Stimulated activated CD8-positive, alpha-beta memory T cell treated with anti-CD3 and anti-CD28 coated beads, Interleukin-12 subunit alpha, Interleukin-12 subunit beta, amount 100 ng/mL, for 24 hours (primary cell): ENCODE measurements at regions not wholly inside any gene's neighbourhood (a gene's known extent, or its start where the extent isn't known, plus 50 kb on each side); places are given as distances from the start of the nearest gene placed in this dataset.
"Not testable (repeated sequence)": the region's sequence is repeated elsewhere in the genome, so short reads cannot be mapped to it uniquely, and the experiment has no call there.

ENCODE experiments used
- DNase-seq: peaks from one replicate; pipeline ENCODE4 v3.0.0-alpha.2; 2020; ENCODE audit errors: extremely low read depth

DNA sequence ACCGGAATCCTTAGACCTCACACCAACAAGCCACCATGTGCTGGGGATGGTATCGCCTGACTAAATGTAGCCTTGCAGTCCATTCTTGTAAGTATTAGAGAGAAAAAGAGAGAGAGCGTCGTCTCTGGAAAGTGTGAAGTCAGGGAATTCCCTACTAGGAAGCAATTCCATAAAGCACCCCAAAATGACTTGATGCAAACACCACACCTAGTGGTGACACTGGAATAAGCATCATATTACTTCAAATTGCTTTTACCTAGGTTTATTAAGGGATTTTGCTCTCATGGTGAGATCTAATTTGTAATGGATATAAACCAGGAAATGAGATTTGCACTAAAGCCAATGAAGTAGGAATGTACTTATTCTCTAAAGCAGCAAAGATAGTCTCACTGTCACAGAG is 111.4 kb upstream of the METTL9 start:
- not testable (repeated sequence) for DNase-seq

GRCh38 chr16:21499046-21499445 is 100.3 kb upstream of the METTL9 start:
- DNase-seq: not testable (repeated sequence)

GRCh38 chr16:21501223-21501868 is 98.0 kb upstream of the METTL9 start:
- not testable (repeated sequence) for DNase-seq

- peak; percentile 79 for DNase-seq
These were observed 97.3 kb upstream of the METTL9 start for GRCh38 chr16:21501869-21502667.

- not testable (repeated sequence) for DNase-seq
These were observed 95.8 kb upstream of the METTL9 start for GRCh38 chr16:21503574-21503920.

GRCh38 chr16:21503941-21504832 is 95.2 kb upstream of the METTL9 start:
- not testable (repeated sequence) for DNase-seq

DNA sequence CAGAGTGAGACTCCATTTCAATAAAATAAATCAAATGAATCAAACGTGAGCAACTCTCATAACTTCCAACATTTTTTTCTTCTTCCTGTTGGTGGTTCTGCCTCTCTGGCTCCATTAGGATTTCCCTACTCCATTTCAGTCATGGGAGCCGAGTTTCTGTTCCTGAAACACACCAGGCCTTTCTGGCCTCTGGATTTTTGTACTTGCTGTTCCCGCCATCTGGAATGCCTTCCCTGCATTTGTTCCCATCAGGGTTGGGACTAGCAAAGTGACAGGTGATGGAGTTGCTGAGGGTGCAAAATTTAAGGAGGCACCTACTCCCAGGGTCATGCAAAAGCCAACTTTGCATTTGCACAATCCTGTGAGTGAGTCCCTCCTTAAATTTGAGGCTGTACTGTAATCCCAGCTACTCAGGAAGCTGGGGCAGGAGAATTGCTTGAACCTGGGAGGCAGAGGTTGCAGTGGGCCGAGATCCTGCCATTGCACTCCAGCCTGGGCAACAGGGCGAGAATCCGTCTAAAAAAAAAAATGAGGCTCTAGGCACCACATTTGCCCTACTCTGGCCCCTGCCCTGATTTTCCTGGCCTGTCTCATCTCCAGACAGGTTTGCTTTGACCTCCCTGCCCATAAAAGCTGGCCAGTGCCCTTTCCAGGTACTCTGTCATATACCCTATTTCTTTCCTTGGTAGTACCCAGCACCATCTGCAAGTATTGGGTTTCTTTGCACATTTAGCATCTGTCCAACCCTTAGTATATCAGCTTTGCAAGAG is 93.4 kb upstream of the METTL9 start:
- DNase-seq: not testable (repeated sequence)

DNA sequence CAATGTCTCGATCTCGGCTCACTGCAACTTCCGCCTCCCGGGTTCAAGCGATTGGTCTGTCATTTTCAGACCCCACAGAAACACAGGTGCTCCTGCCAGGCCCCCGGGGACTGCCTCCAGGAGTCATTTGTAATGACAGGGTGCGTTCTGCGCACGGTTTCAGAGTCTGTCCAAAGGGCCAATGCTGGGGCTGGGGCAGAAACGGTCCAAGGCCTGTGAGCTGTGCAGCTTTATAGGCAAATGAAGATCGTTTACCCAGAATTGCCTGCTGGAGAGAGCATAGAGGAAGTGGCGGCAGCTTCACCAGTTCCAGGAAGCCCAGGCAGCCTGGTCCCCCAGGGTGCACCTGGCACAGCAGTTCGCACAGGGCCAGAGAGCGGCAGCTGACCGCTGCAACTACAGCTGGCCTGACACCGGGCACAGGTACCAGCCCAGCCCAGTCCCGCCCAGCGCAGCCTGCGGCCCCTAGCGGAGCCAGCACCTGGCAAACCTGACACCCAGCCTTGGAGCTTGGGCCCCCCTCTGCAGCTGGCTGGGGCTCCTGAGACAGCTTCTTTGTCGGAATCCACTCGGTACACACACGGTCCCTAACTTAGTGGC is 92.4 kb upstream of the METTL9 start:
- DNase-seq: not testable (repeated sequence)

DNA sequence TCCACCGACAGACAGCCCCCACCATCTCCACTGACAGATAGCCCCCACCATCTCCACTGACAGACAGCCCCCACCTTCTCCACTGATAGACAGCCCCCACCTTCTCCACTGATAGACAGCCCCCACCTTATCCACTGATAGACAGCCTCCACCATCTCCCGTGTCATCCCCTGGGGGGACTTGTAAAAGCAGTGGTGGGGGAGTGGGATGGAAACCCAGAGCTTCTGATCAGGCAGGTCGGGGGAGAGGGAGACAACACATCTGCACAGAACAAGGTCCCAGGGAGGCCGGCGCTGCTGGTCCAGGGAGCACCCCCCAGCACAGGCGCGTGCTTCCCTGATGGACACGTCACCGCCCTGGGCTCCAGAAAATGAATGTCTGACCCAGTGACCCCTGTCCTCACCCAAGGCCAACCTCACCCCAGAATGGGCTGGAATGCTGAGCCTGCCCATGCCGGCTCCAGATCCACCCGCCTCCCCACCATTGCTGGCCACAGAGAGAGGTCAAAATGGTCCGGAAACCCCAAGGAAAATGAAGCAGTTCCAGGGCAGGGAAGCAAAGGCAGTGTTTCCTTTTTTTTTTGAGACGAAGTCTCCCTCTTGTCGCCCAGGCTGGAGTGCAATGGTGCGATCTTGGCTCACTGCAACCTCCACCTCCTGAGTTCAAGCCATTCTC is 91.6 kb upstream of the METTL9 start:
- not testable (repeated sequence) for DNase-seq

GRCh38 chr16:21508661-21509436 is 90.5 kb upstream of the METTL9 start:
- not testable (repeated sequence) for DNase-seq

- DNase-seq: not testable (repeated sequence)
These were observed 89.8 kb upstream of the METTL9 start for GRCh38 chr16:21509437-21510086.

DNA sequence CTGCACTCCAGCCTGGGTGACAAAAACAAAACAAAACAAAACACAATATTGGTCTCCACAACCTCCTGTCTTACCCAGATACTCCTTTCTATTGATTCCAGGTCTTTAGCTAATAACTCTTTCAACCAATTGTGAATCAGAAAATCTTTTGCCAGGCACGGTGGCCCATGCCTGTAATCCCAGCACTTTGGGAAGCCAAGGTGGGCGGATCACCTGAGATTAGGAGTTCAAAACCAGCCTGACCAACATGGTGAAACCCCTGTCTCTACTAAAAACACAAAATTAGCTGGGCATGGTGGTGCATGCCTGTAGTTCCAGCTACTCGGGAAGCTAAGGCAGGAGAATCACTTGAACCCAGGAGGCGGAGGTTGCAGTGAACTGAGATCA is 88.5 kb upstream of the METTL9 start:
- not testable (repeated sequence) for DNase-seq

- not testable (repeated sequence) for DNase-seq
These were observed 87.8 kb upstream of the METTL9 start for GRCh38 chr16:21511315-21512210.

GRCh38 chr16:21512280-21513192 is 86.8 kb upstream of the METTL9 start:
- not testable (repeated sequence) for DNase-seq

- not testable (repeated sequence) for DNase-seq
These were observed 86.0 kb upstream of the METTL9 start for GRCh38 chr16:21513337-21513741.

DNA sequence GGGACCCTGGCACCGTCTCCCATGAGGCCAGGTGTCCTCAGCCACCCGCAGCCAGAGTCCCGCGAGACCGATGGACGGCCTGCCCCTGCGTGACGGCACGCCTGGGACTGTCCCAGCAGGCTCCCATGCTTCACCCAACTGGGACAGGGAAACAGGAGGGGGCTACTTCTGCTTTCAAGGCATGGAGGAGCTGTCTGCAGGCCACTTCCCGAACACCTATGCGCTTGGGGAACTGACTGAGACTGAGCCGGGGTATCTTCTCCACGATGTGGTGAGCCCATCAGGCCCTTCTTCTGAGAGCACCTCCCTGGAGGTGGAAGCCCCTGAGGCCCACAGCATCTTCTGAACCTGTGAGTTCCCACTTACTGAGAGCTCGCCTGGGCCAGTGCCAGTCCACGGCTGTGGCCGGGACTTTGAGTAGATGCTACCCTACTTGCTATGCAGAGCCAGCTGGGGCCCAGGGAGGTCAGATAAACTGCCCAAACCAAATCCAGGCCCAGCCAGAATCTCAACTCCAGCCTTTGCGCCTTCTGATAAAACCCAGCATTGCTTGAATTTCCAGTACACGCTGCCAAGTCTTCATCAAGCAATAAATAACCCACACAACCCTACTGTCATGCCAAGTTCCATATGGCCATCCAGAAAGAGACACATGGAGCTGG is 85.4 kb upstream of the METTL9 start:
- not testable (repeated sequence) for DNase-seq
